RKO (cell line): ENCODE measurements at regions not wholly inside any gene's neighbourhood (a gene's known extent, or its start where the extent isn't known, plus 50 kb on each side); places are given as distances from the start of the nearest gene placed in this dataset.
"Not testable (repeated sequence)": the region's sequence is repeated elsewhere in the genome, so short reads cannot be mapped to it uniquely, and the experiment has no call there.

Source experiments
- DNase-seq: peaks from one replicate; pipeline ENCODE4 v3.0.0-alpha.2; 2016; ENCODE audit warnings: low spot score

GRCh38 chr4:56575820-56576429 lies 70.3 kb downstream of the ARL9 start:
- DNase-seq, result peak; percentile 60

- DNase-seq, result not testable (repeated sequence)
Measured at GRCh38 chr4:56592417-56592816, 86.8 kb downstream of the ARL9 start.
